ENCODE measurements at regions not wholly inside any gene's neighbourhood (a gene's known extent, or its start where the extent isn't known, plus 50 kb on each side); places are given as distances from the start of the nearest gene placed in this dataset.

DNA sequence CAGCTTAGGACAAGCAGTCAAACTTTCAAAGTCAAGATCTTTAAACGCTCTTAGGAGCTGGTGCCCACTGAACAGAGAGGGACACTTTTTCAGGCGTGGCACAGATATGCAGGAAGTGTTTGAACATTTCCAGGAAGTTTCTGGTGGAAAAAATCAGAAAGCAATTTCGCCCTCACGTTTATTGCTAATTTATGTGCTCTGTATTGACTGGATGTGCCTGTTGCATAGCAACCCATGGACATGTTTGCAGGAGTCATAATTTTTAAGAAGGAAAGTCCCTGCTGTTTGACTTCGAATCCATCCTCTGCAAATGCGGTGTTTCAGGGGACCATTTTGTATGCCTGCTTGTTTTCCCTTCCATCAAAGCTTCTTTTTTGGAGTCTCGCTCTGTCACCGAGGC, 239.9 kb upstream of the IRF2BP2 start:
- no peak for TF ChIP-seq EP300 (IDR thresholded peaks at IDR 0.05)
- TF ChIP-seq, protein P1, sequence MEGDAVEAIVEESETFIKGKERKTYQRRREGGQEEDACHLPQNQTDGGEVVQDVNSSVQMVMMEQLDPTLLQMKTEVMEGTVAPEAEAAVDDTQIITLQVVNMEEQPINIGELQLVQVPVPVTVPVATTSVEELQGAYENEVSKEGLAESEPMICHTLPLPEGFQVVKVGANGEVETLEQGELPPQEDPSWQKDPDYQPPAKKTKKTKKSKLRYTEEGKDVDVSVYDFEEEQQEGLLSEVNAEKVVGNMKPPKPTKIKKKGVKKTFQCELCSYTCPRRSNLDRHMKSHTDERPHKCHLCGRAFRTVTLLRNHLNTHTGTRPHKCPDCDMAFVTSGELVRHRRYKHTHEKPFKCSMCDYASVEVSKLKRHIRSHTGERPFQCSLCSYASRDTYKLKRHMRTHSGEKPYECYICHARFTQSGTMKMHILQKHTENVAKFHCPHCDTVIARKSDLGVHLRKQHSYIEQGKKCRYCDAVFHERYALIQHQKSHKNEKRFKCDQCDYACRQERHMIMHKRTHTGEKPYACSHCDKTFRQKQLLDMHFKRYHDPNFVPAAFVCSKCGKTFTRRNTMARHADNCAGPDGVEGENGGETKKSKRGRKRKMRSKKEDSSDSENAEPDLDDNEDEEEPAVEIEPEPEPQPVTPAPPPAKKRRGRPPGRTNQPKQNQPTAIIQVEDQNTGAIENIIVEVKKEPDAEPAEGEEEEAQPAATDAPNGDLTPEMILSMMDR (IDR thresholded peaks at IDR 0.05) = no peak
